NCI-H187 treated with DMSO at 0.1 percent for 48 hours (cell line): ENCODE measurements at regions not wholly inside any gene's neighbourhood (a gene's known extent, or its start where the extent isn't known, plus 50 kb on each side); places are given as distances from the start of the nearest gene placed in this dataset.

Experiments used
- DNase-seq: peaks from one replicate; lab custom pipeline; 2025; lab: John Stamatoyannopoulos, UW

DNA sequence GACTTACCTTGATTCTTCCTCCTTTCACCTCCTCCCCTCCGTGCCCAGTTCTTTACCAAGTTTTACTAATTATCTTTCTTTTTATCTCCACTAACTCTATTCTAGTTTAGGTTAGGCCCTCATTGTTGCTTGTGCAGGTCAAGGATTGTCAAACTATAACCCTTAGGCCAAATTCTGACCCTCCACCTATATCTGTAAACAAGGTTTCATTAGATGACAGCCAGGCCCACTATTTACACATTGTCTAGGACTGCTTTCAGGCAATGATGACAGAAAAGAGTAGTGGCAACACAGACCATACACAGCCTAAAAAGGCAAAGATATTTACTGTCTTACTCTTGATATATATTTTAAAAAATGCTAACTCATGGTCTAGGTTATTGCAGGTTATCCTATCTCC is 212.0 kb downstream of the RAD51AP2 start:
- DNase-seq = no peak

DNA sequence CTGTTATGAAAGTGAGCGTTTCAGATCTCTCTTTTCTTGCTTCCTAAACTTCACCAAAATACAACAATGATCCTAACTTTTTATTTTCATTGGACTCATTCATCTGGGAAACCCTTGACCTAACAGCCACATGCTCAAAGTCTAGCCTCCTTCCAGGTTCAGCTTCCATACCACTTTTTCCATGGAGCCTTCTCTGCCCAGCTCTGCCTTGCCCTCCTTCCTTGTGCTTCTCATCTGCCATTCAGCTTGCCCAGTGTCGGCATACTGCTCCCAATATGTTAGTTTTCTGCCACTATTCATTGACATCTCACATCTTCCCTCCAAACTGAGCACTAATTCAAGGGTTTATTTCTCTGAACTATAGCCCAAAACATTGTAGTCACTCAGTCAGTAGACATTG is 214.7 kb downstream of the RAD51AP2 start:
- DNase-seq = no peak

GRCh38 chr2:17303054-17303453 is 215.2 kb downstream of the RAD51AP2 start:
- DNase-seq = no peak

DNA sequence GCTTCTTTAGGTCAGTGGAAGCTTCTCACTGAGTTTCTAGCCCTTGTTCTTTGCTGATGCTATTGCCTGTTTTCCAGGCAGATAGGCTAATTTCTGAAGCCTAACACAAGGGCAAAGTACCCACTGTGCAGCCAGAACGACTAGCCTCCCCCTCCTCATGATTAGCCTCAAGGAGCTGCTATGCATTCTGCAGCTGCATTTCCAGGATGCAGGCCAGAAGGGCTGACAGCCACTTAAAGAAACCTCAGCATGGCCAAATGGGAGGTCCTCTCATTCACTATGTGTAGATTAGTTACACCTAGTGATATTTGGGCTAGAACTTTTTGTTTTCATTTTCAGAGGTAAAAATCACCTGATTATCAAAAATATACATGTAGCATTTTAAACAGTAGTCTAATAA is 216.0 kb downstream of the RAD51AP2 start:
- DNase-seq = no peak

DNA sequence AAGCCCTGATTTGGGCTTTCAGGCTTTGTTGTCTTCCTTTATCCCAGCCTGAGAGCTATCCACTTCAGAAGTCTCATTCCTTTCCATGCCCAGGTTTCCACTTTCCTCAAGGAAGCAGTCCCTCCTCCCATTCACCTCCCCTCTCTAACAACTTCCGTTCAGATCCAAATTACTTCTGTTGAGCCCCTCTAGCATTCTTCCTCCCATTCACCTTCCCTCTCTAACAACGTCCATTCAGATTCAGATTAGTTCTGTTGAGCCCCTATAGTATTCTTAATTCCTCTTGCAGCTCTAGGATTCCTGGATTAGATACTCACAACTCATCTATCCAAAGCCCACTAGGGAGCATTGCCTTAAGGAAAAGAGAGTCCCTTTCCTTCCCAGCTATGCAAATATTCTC is 216.8 kb downstream of the RAD51AP2 start:
- DNase-seq = no peak

- no peak for DNase-seq
These were observed 218.2 kb downstream of the RAD51AP2 start for GRCh38 chr2:17299891-17300540.

GRCh38 chr2:17298453-17298852 is 219.8 kb downstream of the RAD51AP2 start:
- DNase-seq = no peak

- no peak for DNase-seq
These were observed 221.6 kb downstream of the RAD51AP2 start for GRCh38 chr2:17296686-17297085.

DNA sequence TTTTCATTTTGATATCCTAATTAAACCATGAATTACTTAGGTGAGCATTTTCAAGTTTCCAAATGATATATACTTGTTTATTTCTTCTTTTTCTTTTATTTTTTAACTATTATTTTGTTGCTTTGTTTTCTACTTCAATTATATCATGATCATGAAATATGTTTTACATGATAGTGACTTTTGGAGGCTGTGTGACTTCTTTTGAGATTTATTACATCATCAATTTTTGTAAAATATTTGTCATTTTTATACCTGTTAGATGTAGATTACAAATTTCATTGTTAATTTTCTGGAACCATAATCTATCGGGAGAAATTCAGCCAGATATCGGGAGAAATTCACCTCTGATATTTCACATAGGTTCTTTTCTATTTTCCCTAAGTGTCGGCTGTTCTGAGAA is 228.6 kb downstream of the RAD51AP2 start:
- no peak for DNase-seq

DNA sequence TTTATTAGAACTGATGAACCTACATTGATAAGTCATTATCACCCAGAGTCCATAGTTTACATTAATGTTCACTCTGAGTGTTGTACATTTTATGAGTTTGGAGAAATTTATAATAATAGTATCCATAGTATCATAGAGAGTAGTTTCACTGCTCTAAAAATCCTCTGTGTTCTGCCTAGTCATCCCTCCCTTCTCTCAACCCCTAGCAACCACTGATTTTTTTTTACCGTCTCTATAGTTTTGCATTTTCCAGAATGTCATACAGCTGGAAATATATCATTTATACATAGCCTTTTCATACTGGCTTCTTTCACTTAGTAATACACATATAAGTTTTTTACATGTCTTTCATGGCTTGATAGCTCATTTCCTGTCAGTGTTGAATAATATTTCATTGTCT is 231.1 kb downstream of the RAD51AP2 start:
- no peak for DNase-seq

DNA sequence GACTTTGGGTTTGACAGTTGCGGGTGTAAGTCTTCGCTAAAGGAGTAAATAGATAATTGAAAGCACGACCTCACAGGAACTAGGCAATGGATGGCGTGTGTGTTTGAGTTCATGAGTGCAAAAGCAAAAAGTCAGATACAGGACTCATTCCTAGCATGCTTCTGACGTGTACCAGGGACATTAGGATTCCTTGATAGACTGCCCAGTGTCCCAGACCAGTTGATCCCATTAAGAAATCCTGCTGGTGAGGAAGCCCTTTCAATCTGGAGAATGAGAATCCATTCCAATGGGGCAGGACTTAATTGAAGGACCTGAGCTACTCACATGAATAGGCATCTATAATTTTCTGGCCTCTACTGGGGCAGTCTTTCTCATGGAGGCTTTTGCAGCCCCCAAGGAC is 235.4 kb downstream of the RAD51AP2 start:
- DNase-seq = no peak

GRCh38 chr2:17282245-17282644 is 236.0 kb downstream of the RAD51AP2 start:
- DNase-seq = no peak

GRCh38 chr2:17276220-17276619 is 242.0 kb downstream of the RAD51AP2 start:
- no peak for DNase-seq

- no peak for DNase-seq
These were observed 245.4 kb downstream of the RAD51AP2 start for GRCh38 chr2:17272652-17273525.

- no peak for DNase-seq
These were observed 246.1 kb downstream of the RAD51AP2 start for GRCh38 chr2:17272170-17272569.

GRCh38 chr2:17271416-17271815 is 246.8 kb downstream of the RAD51AP2 start:
- no peak for DNase-seq

- no peak for DNase-seq
These were observed 247.3 kb downstream of the RAD51AP2 start for GRCh38 chr2:17270894-17271293.

DNA sequence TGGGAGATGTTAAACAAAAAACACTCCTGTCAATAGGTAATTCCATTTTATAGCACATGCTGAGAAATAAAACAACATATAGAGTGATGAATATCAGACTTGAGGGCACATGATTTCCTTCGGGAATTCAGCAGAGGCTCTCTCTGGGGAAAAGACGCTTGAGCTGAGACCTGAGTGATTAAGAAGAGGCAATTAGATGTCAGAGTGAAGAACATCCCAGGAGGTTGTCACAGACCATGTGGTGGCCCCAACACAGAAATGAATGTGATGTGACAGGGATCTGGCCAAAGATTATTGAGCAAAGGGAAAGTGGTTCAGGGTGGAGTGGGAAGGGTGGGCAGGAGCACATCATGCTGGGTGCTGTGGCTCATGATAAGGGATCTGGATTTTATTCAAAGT is 254.7 kb downstream of the RAD51AP2 start:
- DNase-seq = no peak

GRCh38 chr2:17262854-17263569 is 255.2 kb downstream of the RAD51AP2 start:
- no peak for DNase-seq

DNA sequence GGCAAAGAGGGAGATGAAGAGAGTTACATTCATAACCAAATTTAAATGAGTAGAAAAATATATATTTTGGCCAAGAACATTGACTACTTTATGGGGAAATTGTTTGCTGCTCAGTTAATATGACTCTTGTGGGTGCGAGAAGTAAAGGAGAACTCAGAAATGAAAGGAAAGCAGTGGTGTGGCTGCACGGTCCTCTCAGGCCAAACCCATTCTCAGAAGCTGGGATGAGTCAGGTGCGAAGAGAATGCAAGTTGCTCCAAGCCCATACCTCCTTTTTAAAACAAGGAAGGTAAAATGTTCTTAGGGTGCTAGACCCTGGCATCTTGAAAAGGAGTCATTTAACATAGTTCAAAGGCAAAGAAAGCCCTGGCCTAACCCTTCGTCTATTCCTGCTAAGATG is 258.6 kb downstream of the RAD51AP2 start:
- DNase-seq = no peak

DNA sequence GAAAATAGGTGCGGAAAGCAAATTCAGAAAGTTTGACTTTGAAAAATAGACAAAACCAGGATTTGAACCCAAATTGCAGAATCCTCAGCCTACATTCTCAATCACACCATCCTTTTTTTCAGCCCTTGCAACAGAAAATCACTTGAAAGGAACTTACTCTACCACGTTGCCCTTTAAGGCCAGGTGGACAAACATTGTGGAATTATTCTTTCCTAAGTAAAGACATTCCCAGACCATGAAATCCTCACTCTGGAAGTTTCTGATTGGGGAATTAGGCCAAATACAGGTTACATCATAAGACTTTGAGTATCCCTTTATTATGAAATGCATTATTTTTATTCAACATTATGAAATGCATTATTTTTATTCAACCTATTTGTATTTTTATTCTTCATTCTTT is 259.4 kb downstream of the RAD51AP2 start:
- DNase-seq = no peak

- no peak for DNase-seq
These were observed 260.9 kb downstream of the RAD51AP2 start for GRCh38 chr2:17257189-17257909.
